HEK293 (cell line): ENCODE measurements at regions not wholly inside any gene's neighbourhood (a gene's known extent, or its start where the extent isn't known, plus 50 kb on each side); places are given as distances from the start of the nearest gene placed in this dataset.

Experiments used
- CTCF ChIA-PET: fragments of 350-600 bp; formaldehyde crosslinking; extraction: SDS; loops from one replicate; lab custom pipeline; 2021; ENCODE audit warnings: antibody characterized with exemption; lab: Yijun Ruan, JAX
- POLR2A ChIA-PET: fragments of 300-600 bp; formaldehyde crosslinking; extraction: SDS; loops from one replicate; lab custom pipeline; 2020; ENCODE audit warnings: antibody characterized with exemption, inconsistent platforms; lab: Yijun Ruan, JAX
- H3K27ac ChIP-seq: fragments of 200-500 bp; sonication (Bioruptor generic); 2 replicates; pipeline ENCODE4 v1.5.1; 2014; ENCODE audit warnings: low read depth, low read length, control low read depth, inconsistent platforms; ENCODE audit errors: extremely low read depth
- H3K36me3 ChIP-seq, 2 experiments: fragments of 200-500 bp in 1 of 2; sonication (Bioruptor generic) in 1 of 2; 1 replicate in 1 of 2; 2 replicates in 1 of 2; pipeline ENCODE4 v1.5.1; 2014 to 2017; ENCODE audit warnings: inconsistent platforms in 2 of 2, low read length in 2 of 2; ENCODE audit not compliant: control insufficient read depth in 2 of 2, insufficient read depth in 1 of 2
- H3K4me1 ChIP-seq: fragments of 200-500 bp; sonication (Bioruptor generic); 2 replicates; pipeline ENCODE4 v1.5.1; 2014; ENCODE audit warnings: mild to moderate bottlenecking, low read length, inconsistent platforms; ENCODE audit not compliant: control insufficient read depth, insufficient read depth
- H3K4me3 ChIP-seq: 2 replicates; pipeline ENCODE4 v1.5.1; 2011; ENCODE audit warnings: low read depth, mild to moderate bottlenecking, control low read depth, low read length, moderate library complexity
- H3K9me3 ChIP-seq: fragments of 200-500 bp; sonication (Bioruptor generic); 2 replicates; pipeline ENCODE4 v1.5.1; 2014; ENCODE audit warnings: low read depth, low read length, inconsistent platforms; ENCODE audit not compliant: control insufficient read depth, insufficient read depth
- GFI1B ChIP-seq: fragments of 450-650 bp; formaldehyde crosslinking; IDR thresholded peaks from 2 replicates; pipeline ENCODE4 v1.5.1; 2016; ENCODE audit warnings: missing biosample characterization, missing genetic modification characterization
- HOXA7 ChIP-seq: sonication (generic); formaldehyde crosslinking; IDR thresholded peaks from 2 replicates; pipeline ENCODE4 v1.8.1; 2022; ENCODE audit warnings: missing genetic modification reagents, borderline replicate concordance
- KLF9 ChIP-seq: fragments of 450-650 bp; formaldehyde crosslinking; IDR thresholded peaks from 2 replicates; pipeline ENCODE4 v1.5.1; 2016; ENCODE audit warnings: missing biosample characterization, missing genetic modification characterization, low read depth
- OVOL3 ChIP-seq: fragments of 450-650 bp; formaldehyde crosslinking; IDR thresholded peaks from 2 replicates; pipeline ENCODE4 v1.5.1; 2016; ENCODE audit warnings: missing biosample characterization, missing genetic modification characterization
- PRDM2 ChIP-seq: fragments of 450-650 bp; formaldehyde crosslinking; IDR thresholded peaks from 2 replicates; pipeline ENCODE4 v1.5.1; 2016; ENCODE audit warnings: missing biosample characterization, missing genetic modification characterization, borderline replicate concordance
- ZBTB10 ChIP-seq: fragments of 450-650 bp; formaldehyde crosslinking; IDR thresholded peaks from 2 replicates; pipeline ENCODE4 v1.5.1; 2016; ENCODE audit warnings: missing biosample characterization, missing genetic modification characterization
- ZBTB26 ChIP-seq: fragments of 450-650 bp; formaldehyde crosslinking; optimal IDR thresholded peaks from 2 replicates; pipeline ENCODE3; 2016; ENCODE audit warnings: missing biosample characterization, mild to moderate bottlenecking, missing genetic modification characterization
- ZBTB7A ChIP-seq: fragments of 450-650 bp; formaldehyde crosslinking; IDR thresholded peaks from 2 replicates; pipeline ENCODE4 v1.5.1; 2016; ENCODE audit warnings: low read depth, missing biosample characterization, missing genetic modification characterization
- ZNF112 ChIP-seq: fragments of 450-650 bp; formaldehyde crosslinking; IDR thresholded peaks from 2 replicates; pipeline ENCODE4 v1.5.0; 2017; ENCODE audit warnings: missing biosample characterization, missing genetic modification characterization
- ZNF121 ChIP-seq: fragments of 450-650 bp; formaldehyde crosslinking; IDR thresholded peaks from 2 replicates; pipeline ENCODE4 v1.5.1; 2016; ENCODE audit warnings: missing biosample characterization, missing genetic modification characterization
- ZNF174 ChIP-seq: fragments of 450-650 bp; formaldehyde crosslinking; IDR thresholded peaks from 2 replicates; pipeline ENCODE4 v1.5.0; 2017; ENCODE audit warnings: missing biosample characterization, mild to moderate bottlenecking, missing genetic modification characterization
- ZNF19 ChIP-seq: fragments of 450-650 bp; formaldehyde crosslinking; IDR thresholded peaks from 2 replicates; pipeline ENCODE4; 2016; ENCODE audit warnings: missing biosample characterization, missing genetic modification characterization, low read depth
- ZNF394 ChIP-seq: fragments of 450-650 bp; formaldehyde crosslinking; IDR thresholded peaks from 2 replicates; pipeline ENCODE4 v1.5.1; 2016; ENCODE audit warnings: missing biosample characterization, missing genetic modification characterization, mild to moderate bottlenecking, moderate library complexity, borderline replicate concordance
- ZNF426 ChIP-seq: fragments of 450-650 bp; formaldehyde crosslinking; IDR thresholded peaks from 2 replicates; pipeline ENCODE4 v1.5.1; 2017; ENCODE audit warnings: missing biosample characterization, missing genetic modification characterization, mild to moderate bottlenecking, inconsistent platforms, moderate library complexity
- ZNF560 ChIP-seq: fragments of 450-650 bp; formaldehyde crosslinking; IDR thresholded peaks from 2 replicates; pipeline ENCODE4 v1.5.1; 2017; ENCODE audit warnings: missing biosample characterization, missing genetic modification characterization, borderline replicate concordance
- ZNF561 ChIP-seq: fragments of 450-650 bp; IDR thresholded peaks from 2 replicates; pipeline ENCODE4 v1.5.1; 2018; ENCODE audit warnings: missing biosample characterization, missing genetic modification characterization, borderline replicate concordance
- ZNF585B ChIP-seq: fragments of 450-650 bp; formaldehyde crosslinking; IDR thresholded peaks from 2 replicates; pipeline ENCODE4 v1.5.1; 2016; ENCODE audit warnings: missing biosample characterization, missing genetic modification characterization
- ZNF639 ChIP-seq: fragments of 450-650 bp; formaldehyde crosslinking; IDR thresholded peaks from 2 replicates; pipeline ENCODE4 v1.5.1; 2016; ENCODE audit warnings: missing biosample characterization, missing genetic modification characterization
- ZNF701 ChIP-seq: fragments of 450-650 bp; formaldehyde crosslinking; IDR thresholded peaks from 2 replicates; pipeline ENCODE4 v1.5.1; 2016; ENCODE audit warnings: missing biosample characterization, missing genetic modification characterization
- ZNF707 ChIP-seq: fragments of 450-650 bp; formaldehyde crosslinking; IDR thresholded peaks from 2 replicates; pipeline ENCODE4 v1.5.1; 2016; ENCODE audit warnings: missing biosample characterization, missing genetic modification characterization
- ZSCAN4 ChIP-seq: fragments of 450-650 bp; formaldehyde crosslinking; IDR thresholded peaks from 2 replicates; pipeline ENCODE4 v1.5.1; 2017; ENCODE audit warnings: missing biosample characterization, missing genetic modification characterization
- TF ChIP-seq, protein P1 (sequence below): fragments of 450-650 bp; formaldehyde crosslinking; IDR thresholded peaks from 2 replicates; pipeline ENCODE4 v1.5.1; 2016; ENCODE audit warnings: missing biosample characterization, missing genetic modification characterization
- TF ChIP-seq, protein P2 (sequence below): fragments of 450-650 bp; formaldehyde crosslinking; IDR thresholded peaks from 2 replicates; pipeline ENCODE4 v1.5.1; 2016; ENCODE audit warnings: missing biosample characterization, missing genetic modification characterization

DNA sequence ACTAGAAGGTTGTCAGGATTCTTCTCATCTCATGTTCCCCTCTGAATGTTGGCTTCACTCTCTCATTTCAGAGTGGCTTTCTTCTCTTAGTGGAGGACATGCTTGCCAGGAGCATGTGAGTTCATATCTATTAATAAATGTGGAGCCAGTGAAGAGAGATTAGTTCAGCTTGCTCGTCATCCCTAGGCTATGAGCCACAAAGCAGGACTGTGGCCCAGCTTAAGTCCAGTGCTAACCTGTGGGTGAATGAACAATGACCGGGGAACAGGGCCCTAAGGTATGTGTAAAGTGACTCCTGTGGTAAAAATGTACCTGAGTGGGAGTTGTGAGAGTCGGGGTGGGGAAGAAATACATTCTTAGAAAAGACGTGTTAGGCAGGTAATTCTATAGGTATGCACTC lies 96.9 kb upstream of the TBL1XR1 start:
- POLR2A ChIA-PET, result no interaction called here
- H3K9me3 ChIP-seq, result no peaks in the 10 kb centered on the region
- CTCF ChIA-PET, result no interaction called here
- H3K36me3 ChIP-seq, result no peaks in the 10 kb centered on the region
- H3K4me1 ChIP-seq, result no peaks in the 10 kb centered on the region
- H3K27ac ChIP-seq, result no peak overlapping the region
- TF ChIP-seq ZNF707 (no peak), ZNF174 (tag by site-specific recombination) (no peak), ZNF121 (tag by site-specific recombination) (no peak), ZNF426 (tag by site-specific recombination) (no peak), ZNF19 (tag by site-specific recombination) (no peak), ZBTB26 (tag by site-specific recombination) (no peak), ZNF561 (tag by site-specific recombination) (no peak), ZNF585B (tag by site-specific recombination) (no peak), ZBTB10 (tag by site-specific recombination) (no peak), HOXA7 (CRISPR knock-in tag) (no peak), ZNF112 (no peak), ZBTB7A (tag by site-specific recombination) (no peak), ZNF394 (tag by site-specific recombination) (no peak), ZNF560 (tag by site-specific recombination) (no peak)
- TF ChIP-seq, protein P1, sequence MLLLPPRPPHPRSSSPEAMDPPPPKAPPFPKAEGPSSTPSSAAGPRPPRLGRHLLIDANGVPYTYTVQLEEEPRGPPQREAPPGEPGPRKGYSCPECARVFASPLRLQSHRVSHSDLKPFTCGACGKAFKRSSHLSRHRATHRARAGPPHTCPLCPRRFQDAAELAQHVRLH, result no peak
- TF ChIP-seq, protein P2, sequence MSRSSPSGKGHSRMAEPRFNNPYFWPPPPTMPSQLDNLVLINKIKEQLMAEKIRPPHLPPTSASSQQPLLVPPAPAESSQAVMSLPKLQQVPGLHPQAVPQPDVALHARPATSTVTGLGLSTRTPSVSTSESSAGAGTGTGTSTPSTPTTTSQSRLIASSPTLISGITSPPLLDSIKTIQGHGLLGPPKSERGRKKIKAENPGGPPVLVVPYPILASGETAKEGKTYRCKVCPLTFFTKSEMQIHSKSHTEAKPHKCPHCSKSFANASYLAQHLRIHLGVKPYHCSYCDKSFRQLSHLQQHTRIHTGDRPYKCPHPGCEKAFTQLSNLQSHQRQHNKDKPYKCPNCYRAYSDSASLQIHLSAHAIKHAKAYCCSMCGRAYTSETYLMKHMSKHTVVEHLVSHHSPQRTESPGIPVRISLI (tag by site-specific recombination), result no peak
- no peak overlapping the region for H3K4me3 ChIP-seq

- ChIA-PET CTCF (no interaction called here), POLR2A (no interaction called here)
- Histone ChIP-seq H3K4me3 (no peak overlapping the region), H3K4me1 (no peaks in the 10 kb centered on the region), H3K27ac (no peak overlapping the region), H3K36me3 (no peaks in the 10 kb centered on the region), H3K9me3 (no peaks in the 10 kb centered on the region)
- TF ChIP-seq ZSCAN4 (tag by site-specific recombination), result no peak
- no peak for TF ChIP-seq PRDM2
- TF ChIP-seq KLF9 (tag by site-specific recombination), result no peak
- no peak for TF ChIP-seq ZNF701 (tag by site-specific recombination)
- TF ChIP-seq ZNF639 (tag by site-specific recombination), result no peak
- no peak for TF ChIP-seq OVOL3 (tag by site-specific recombination)
- no peak for TF ChIP-seq GFI1B
Observed at GRCh38 chr3:177295116-177295515, 97.8 kb upstream of the TBL1XR1 start.
